A204.1 (cell line): ENCODE measurements at regions not wholly inside any gene's neighbourhood (a gene's known extent, or its start where the extent isn't known, plus 50 kb on each side); places are given as distances from the start of the nearest gene placed in this dataset.
"Not testable (repeated sequence)": the region's sequence is repeated elsewhere in the genome, so short reads cannot be mapped to it uniquely, and the experiment has no call there.

Experiments
- FAIRE-seq: peaks from 2 replicates; lab custom pipeline; 2012; peaks lifted over from hg19 to GRCh38; lab: Jason Lieb, UNC

GRCh38 chr9:102362470-102363132 lies 624.2 kb upstream of the GRIN3A start:
- FAIRE-seq: no peak

GRCh38 chr9:102360846-102361245 lies 622.4 kb upstream of the GRIN3A start:
- no peak for FAIRE-seq

DNA sequence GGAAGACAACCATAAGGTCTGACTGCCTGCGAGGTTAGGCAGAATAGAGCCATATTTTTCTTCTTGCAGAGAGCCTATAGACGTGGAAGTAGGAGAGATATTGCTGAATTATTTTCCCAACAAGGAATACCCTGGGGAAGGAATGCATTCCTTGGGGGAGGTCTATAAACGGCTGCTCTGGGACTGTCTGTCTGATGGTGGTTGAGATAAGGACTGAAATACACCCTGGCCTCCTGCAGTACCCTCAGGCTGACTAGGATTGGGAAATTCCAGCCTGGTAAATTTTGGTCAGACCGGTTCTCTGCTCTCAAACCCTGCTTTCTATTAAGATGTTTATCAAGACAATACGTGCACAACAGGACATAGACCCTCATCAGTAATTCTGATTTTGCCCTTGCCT lies 617.5 kb upstream of the GRIN3A start:
- no peak for FAIRE-seq

GRCh38 chr9:102354041-102354440 lies 615.6 kb upstream of the GRIN3A start:
- FAIRE-seq: no peak

DNA sequence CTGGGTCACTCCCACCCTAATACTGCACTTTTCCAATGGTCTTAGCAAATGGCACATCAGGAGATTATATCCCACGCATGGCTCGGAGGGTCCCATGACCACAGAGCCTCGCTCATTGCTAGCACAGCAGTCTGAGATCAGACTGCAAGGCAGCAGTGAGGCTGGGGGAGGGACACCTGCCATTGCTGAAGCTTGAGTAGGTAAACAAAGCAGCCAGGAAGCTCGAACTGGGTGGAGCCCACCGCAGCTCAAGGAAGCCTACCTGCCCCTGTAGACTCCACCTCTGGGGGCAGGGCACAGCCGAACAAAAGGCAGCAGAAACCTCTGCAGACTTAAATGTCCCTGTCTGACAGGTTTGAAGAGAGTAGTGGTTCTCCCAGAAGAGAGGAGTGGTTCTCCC lies 599.0 kb upstream of the GRIN3A start:
- FAIRE-seq: not testable (repeated sequence)

DNA sequence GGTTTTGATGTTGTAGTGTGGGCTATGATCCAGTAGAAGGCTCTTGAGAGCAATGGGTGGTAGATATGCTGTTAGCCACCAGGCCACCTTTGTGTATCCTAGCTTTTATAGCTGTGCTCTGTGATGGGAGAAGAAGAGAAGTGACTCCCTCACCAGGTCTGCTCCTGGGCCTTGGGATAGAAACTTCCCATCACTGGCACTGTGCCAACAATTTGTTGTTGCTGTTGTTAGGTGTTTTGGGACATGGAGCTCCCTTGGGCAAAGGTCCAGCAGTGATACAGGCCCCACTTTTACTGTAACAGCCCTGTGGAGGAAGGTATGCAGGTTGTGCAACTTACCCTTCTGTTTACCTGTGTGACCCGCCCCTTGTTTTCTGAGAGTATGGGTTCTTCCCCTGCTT lies 570.9 kb upstream of the GRIN3A start:
- no peak for FAIRE-seq

DNA sequence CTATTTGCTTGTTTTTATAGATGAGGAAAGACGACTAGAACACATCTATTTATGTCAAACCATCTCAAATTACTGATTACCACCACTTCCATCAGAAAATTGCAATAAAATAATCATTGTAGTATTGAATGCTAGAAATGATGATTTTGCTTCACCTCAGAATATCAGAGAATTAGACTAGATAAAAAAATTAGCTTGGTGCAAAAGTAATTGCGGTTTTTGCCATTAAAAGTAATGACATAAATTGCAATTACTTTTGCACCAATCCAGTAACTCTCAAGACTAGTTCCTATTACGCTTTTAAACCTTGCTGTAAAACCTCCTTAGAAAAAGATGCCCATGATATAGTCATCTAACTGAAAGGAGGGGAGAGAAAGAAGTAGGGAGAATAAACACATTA lies 556.7 kb upstream of the GRIN3A start:
- no peak for FAIRE-seq

- no peak for FAIRE-seq
Observed at GRCh38 chr9:102273952-102274351, 535.5 kb upstream of the GRIN3A start.

- no peak for FAIRE-seq
Observed at GRCh38 chr9:102253099-102253498, 514.7 kb upstream of the GRIN3A start.

- no peak for FAIRE-seq
Observed at GRCh38 chr9:102244916-102245315, 506.5 kb upstream of the GRIN3A start.

- FAIRE-seq: no peak
Observed at GRCh38 chr9:102237520-102237919, 499.1 kb upstream of the GRIN3A start.

DNA sequence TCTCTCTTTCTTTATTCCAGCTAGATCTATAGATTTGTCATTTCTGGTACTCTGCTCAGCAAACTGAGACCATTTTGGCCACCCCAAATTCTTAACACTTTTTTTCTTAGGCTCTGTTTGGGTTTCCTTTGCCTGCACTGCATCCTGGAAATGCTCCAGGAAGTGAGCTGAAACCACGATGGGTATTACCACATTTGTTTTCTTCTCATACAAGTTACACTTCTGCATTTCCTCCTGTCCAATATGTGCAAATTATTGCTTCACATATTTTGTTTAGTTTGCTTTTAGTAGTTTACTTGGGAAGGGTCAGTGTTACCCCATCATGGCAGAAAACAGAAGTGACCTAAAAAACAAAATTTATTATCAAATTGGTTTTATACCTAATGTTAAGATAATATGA lies 498.6 kb upstream of the GRIN3A start:
- no peak for FAIRE-seq

DNA sequence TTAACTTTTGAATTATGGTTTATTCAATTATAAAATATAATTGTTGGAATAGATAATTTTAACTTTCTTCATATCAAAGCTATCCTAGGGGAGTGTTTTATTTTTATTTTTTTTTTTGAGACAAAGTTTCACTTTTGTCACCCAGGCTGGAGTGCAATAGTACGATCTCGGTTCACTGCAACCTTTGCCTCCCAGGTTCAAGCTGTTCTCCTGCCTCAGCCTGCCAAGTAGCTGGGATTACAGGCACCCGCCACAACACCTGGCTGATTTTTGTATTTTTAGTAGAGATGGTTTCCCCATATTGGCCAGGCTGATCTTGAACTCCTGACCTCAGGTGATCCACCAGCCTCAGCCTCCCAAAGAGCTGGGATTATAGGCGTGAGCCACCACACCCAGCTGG lies 489.0 kb upstream of the GRIN3A start:
- not testable (repeated sequence) for FAIRE-seq

- no peak for FAIRE-seq
Observed at GRCh38 chr9:102225841-102226441, 487.5 kb upstream of the GRIN3A start.

GRCh38 chr9:102223320-102224136 lies 485.1 kb upstream of the GRIN3A start:
- not testable (repeated sequence) for FAIRE-seq

GRCh38 chr9:102209176-102209575 lies 470.7 kb upstream of the GRIN3A start:
- FAIRE-seq: no peak

DNA sequence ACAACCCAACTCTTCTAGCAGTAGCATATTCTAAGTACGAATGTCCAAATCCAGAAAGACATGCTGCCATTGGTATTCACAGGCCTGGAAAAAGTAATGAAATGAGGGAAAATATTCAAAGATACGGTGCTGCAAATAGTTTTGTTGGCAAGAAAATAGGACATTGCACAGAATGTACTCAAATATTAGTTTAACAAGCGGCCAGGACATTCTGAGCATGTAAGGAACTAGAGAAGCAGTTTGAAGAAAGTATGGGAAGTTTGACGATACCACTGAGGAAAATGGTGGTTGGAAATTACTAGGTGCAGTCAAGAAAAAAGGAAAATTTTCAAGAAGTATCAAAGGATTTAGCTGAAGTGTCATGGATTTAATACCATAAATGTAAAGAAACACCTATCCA lies 468.0 kb upstream of the GRIN3A start:
- no peak for FAIRE-seq

GRCh38 chr9:102205251-102205650 lies 466.8 kb upstream of the GRIN3A start:
- no peak for FAIRE-seq

DNA sequence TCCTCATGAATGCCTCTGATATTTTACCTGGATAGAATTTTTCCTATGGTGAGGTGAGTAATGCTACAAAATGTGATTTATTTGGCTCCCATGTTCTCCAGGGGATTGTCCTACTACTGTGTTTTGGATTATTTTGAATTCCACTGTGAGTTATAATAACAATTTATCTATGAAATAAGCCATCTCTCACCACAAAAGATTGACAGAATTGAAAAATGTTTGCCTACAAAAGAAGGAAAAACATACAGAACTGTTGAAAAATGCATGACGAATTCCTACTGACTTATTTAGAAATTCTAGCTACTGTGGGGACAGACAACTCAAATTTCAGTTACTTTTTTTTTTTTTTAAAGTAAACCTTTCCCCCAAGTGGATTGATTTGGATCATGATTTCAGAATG lies 463.7 kb upstream of the GRIN3A start:
- FAIRE-seq: no peak

GRCh38 chr9:102185962-102186361 lies 447.5 kb upstream of the GRIN3A start:
- FAIRE-seq: no peak

DNA sequence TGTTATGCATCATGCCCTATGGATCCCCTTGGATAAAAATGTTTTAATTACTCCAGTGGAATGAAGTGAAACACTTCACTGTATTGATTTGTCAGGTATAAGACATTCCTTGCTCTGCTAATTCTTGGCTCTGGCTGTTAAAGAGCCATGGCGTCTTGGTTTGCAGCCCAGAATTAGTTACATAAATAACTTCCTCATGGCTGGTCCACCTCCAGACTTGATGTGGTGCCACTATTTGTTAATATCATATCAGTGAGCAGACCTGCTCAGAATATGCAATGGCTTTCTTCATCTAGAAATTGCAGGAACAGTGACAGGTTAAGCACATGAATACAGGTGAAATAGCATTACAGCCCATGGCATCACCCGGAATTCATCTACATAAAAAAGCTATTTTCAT lies 446.9 kb upstream of the GRIN3A start:
- FAIRE-seq: no peak

DNA sequence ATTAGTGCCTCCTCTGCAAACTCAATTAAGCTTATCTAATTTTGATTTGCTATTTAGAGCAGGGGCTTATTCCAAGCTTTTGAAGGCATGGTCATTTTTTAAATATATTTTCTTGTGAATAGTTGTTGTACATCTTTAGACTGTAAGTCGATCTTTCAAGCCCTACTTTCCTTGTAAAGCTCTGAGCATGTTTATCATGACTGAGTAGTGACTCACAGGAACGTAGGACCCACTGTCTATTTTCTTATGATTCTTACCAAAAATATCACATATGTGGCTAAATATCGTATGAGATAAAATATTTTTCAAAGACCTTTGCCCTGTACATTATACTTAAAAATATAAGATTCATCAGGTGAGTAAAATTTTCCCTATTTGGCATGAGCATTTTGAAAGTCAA lies 440.4 kb upstream of the GRIN3A start:
- FAIRE-seq: no peak

DNA sequence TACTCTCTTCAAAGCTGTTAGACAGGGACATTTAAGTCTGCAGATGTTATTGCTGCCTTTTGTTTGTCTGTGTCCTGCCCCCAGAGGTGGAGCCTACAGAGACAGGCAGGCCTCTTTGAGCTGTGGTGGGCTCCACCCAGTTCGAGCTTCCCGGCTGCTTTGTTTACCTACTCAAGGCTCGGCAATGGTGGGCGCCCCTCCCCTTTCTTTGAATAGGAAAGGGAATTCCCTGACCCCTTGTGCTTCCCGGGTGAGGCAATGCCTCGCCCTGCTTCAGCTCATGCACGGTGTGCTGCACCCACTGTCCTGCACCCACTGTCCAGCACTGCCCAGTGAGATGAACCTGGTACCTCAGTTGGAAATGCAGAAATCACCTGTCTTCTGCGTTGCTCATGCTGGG lies 435.8 kb upstream of the GRIN3A start:
- not testable (repeated sequence) for FAIRE-seq

DNA sequence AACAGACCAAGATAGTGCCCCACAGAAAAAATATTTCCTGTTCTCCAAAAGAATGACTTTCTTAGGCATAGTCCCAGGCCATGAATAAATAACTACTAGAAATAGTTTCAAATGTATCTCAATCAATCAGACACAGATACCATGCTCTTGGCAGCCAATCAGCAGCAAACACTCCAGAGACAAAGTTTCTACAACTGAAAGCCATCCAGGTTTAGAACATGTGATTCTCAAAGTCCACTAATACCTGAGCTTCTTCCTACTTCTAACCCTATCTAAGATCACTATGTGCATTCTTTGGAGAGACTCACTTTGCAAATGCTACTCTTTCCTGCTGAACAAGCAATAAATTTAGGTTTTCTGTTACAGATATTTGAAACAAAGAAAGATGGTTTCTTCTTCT lies 425.8 kb upstream of the GRIN3A start:
- no peak for FAIRE-seq
